HPDE6-E6E7 (cell line): ENCODE measurements at regions not wholly inside any gene's neighbourhood (a gene's known extent, or its start where the extent isn't known, plus 50 kb on each side); places are given as distances from the start of the nearest gene placed in this dataset.
"Not testable (repeated sequence)": the region's sequence is repeated elsewhere in the genome, so short reads cannot be mapped to it uniquely, and the experiment has no call there.

Source experiments
- DNase-seq: peaks from one replicate; pipeline ENCODE4 v3.0.0; 2011; ENCODE audit warnings: missing footprints; ENCODE audit errors: extremely low spot score

- no peak for DNase-seq
Measured at GRCh38 chr7:136122026-136122425, 144.9 kb upstream of the MTPN start.

GRCh38 chr7:136117539-136117938, 140.4 kb upstream of the MTPN start:
- DNase-seq = no peak

GRCh38 chr7:136116186-136116585, 139.0 kb upstream of the MTPN start:
- DNase-seq = no peak

- DNase-seq = peak; percentile 31
Measured at GRCh38 chr7:136114966-136115762, 138.0 kb upstream of the MTPN start.

- not testable (repeated sequence) for DNase-seq
Measured at GRCh38 chr7:136114467-136114866, 137.3 kb upstream of the MTPN start.

GRCh38 chr7:136109037-136109436, 131.9 kb upstream of the MTPN start:
- not testable (repeated sequence) for DNase-seq

- DNase-seq = no peak
Measured at GRCh38 chr7:136105191-136105590, 128.0 kb upstream of the MTPN start.

- no peak for DNase-seq
Measured at GRCh38 chr7:136104269-136104603, 127.1 kb upstream of the MTPN start.

- DNase-seq = no peak
Measured at GRCh38 chr7:136103545-136104268, 126.5 kb upstream of the MTPN start.

- DNase-seq = no peak
Measured at GRCh38 chr7:136102881-136103280, 125.7 kb upstream of the MTPN start.

- DNase-seq = not testable (repeated sequence)
Measured at GRCh38 chr7:136092714-136093113, 115.6 kb upstream of the MTPN start.

- DNase-seq = no peak
Measured at GRCh38 chr7:136087881-136088280, 110.7 kb upstream of the MTPN start.

- DNase-seq = peak; percentile 78
Measured at GRCh38 chr7:136086712-136087111, 109.6 kb upstream of the MTPN start.

GRCh38 chr7:136079934-136080333, 102.8 kb upstream of the MTPN start:
- no peak for DNase-seq

GRCh38 chr7:136079478-136079892, 102.3 kb upstream of the MTPN start:
- DNase-seq = no peak

GRCh38 chr7:136079066-136079465, 101.9 kb upstream of the MTPN start:
- no peak for DNase-seq

- no peak for DNase-seq
Measured at GRCh38 chr7:136078630-136079029, 101.5 kb upstream of the MTPN start.

GRCh38 chr7:136076954-136077353, 99.8 kb upstream of the MTPN start:
- DNase-seq = no peak

- no peak for DNase-seq
Measured at GRCh38 chr7:136074843-136075242, 97.7 kb upstream of the MTPN start.

GRCh38 chr7:136072447-136072846, 95.3 kb upstream of the MTPN start:
- no peak for DNase-seq

GRCh38 chr7:136070736-136071505, 93.8 kb upstream of the MTPN start:
- no peak for DNase-seq

- DNase-seq = no peak
Measured at GRCh38 chr7:136069840-136070529, 92.8 kb upstream of the MTPN start.
